ENCODE measurements at regions not wholly inside any gene's neighbourhood (a gene's known extent, or its start where the extent isn't known, plus 50 kb on each side); places are given as distances from the start of the nearest gene placed in this dataset.

- Histone ChIP-seq H3K27me3 (ENCODE audit: control insufficient read depth, insufficient read depth, low read length) (no peaks in the 10 kb centered on the region), H3K4me3 (ENCODE audit: low read depth, low read length) (no peak overlapping the region), H3K36me3 (ENCODE audit: control insufficient read depth, insufficient read depth, low read length) (no peaks in the 10 kb centered on the region)
- TF ChIP-seq CTCF (IDR thresholded peaks at IDR 0.05; ENCODE audit: insufficient read depth, low read length, severe bottlenecking), result no peak
- DNase-seq (ENCODE audit: low read depth) (no peak), FAIRE-seq (no peak)
Observed at GRCh38 chr18:37668971-37669747, 103.6 kb upstream of the CELF4 start.

GRCh38 chr18:37667836-37668235 lies 102.2 kb upstream of the CELF4 start:
- no peak for DNase-seq (ENCODE audit: low read depth)
- Histone ChIP-seq H3K4me3 (ENCODE audit: low read depth, low read length) (no peak overlapping the region), H3K27me3 (ENCODE audit: control insufficient read depth, insufficient read depth, low read length) (no peaks in the 10 kb centered on the region), H3K36me3 (ENCODE audit: control insufficient read depth, insufficient read depth, low read length) (no peaks in the 10 kb centered on the region)
- TF ChIP-seq CTCF (IDR thresholded peaks at IDR 0.05; ENCODE audit: insufficient read depth, low read length, severe bottlenecking), result no peak
- no peak for FAIRE-seq

- no peak for TF ChIP-seq CTCF (IDR thresholded peaks at IDR 0.05; ENCODE audit: insufficient read depth, low read length, severe bottlenecking)
- Histone ChIP-seq H3K4me3 (ENCODE audit: low read depth, low read length) (no peak overlapping the region), H3K36me3 (ENCODE audit: control insufficient read depth, insufficient read depth, low read length) (no peaks in the 10 kb centered on the region), H3K27me3 (ENCODE audit: control insufficient read depth, insufficient read depth, low read length) (no peaks in the 10 kb centered on the region)
- no peak for FAIRE-seq
- no peak for DNase-seq (ENCODE audit: low read depth)
Observed at GRCh38 chr18:37666991-37667390, 101.4 kb upstream of the CELF4 start.

- Histone ChIP-seq H3K27me3 (ENCODE audit: control insufficient read depth, insufficient read depth, low read length) (no peaks in the 10 kb centered on the region), H3K4me3 (ENCODE audit: low read depth, low read length) (no peak overlapping the region), H3K36me3 (ENCODE audit: control insufficient read depth, insufficient read depth, low read length) (no peaks in the 10 kb centered on the region)
- TF ChIP-seq CTCF (IDR thresholded peaks at IDR 0.05; ENCODE audit: insufficient read depth, low read length, severe bottlenecking), result no peak
- FAIRE-seq (no peak), DNase-seq (ENCODE audit: low read depth) (no peak)
Observed at GRCh38 chr18:37666451-37666850, 100.9 kb upstream of the CELF4 start.

- no peaks in the 10 kb centered on the region for H3K36me3 ChIP-seq (ENCODE audit: control insufficient read depth, insufficient read depth, low read length)
- FAIRE-seq, result no peak
Observed at GRCh38 chr18:37665346-37665745, 99.7 kb upstream of the CELF4 start.

More at GRCh38 chr18:37665346-37665745, 99.7 kb upstream of the CELF4 start:
- no peak for TF ChIP-seq CTCF (IDR thresholded peaks at IDR 0.05; ENCODE audit: insufficient read depth, low read length, severe bottlenecking)
- H3K4me3 ChIP-seq (ENCODE audit: low read depth, low read length), result no peak overlapping the region
- DNase-seq (ENCODE audit: low read depth), result no peak
- H3K27me3 ChIP-seq (ENCODE audit: control insufficient read depth, insufficient read depth, low read length), result no peaks in the 10 kb centered on the region

Measured in bronchial epithelial cell (primary cell).